HG03196 (cell line): ENCODE measurements at regions not wholly inside any gene's neighbourhood (a gene's known extent, or its start where the extent isn't known, plus 50 kb on each side); places are given as distances from the start of the nearest gene placed in this dataset.
"Not testable (repeated sequence)": the region's sequence is repeated elsewhere in the genome, so short reads cannot be mapped to it uniquely, and the experiment has no call there.

Source experiments
- ATAC-seq: cut with Tn5 transposase; IDR thresholded peaks from one replicate; pipeline ENCODE4 v1.9.1; 2021; ENCODE audit not compliant: unreplicated experiment

- ATAC-seq: no peak
Observed at GRCh38 chr9:78896479-78896878, 599.6 kb downstream of the PSAT1 start.

- no peak for ATAC-seq
Observed at GRCh38 chr9:78898234-78898633, 601.3 kb downstream of the PSAT1 start.

- ATAC-seq: no peak
Observed at GRCh38 chr9:78899006-78899405, 602.1 kb downstream of the PSAT1 start.

- no peak for ATAC-seq
Observed at GRCh38 chr9:78900500-78900899, 603.6 kb downstream of the PSAT1 start.

- no peak for ATAC-seq
Observed at GRCh38 chr9:78902051-78902450, 605.1 kb downstream of the PSAT1 start.

- ATAC-seq: no peak
Observed at GRCh38 chr9:78903581-78903980, 606.7 kb downstream of the PSAT1 start.

GRCh38 chr9:78904686-78905085 lies 607.8 kb downstream of the PSAT1 start:
- no peak for ATAC-seq

GRCh38 chr9:78905387-78905786 lies 608.5 kb downstream of the PSAT1 start:
- ATAC-seq: no peak

GRCh38 chr9:78905986-78906755 lies 609.2 kb downstream of the PSAT1 start:
- ATAC-seq: no peak

GRCh38 chr9:78909566-78909965 lies 612.6 kb downstream of the PSAT1 start:
- ATAC-seq: no peak

GRCh38 chr9:78916884-78917283 lies 620.0 kb downstream of the PSAT1 start:
- ATAC-seq: not testable (repeated sequence)

GRCh38 chr9:78918976-78919375 lies 622.1 kb downstream of the PSAT1 start:
- no peak for ATAC-seq

- no peak for ATAC-seq
Observed at GRCh38 chr9:78919701-78920100, 622.8 kb downstream of the PSAT1 start.

- no peak for ATAC-seq
Observed at GRCh38 chr9:78921341-78921740, 624.4 kb downstream of the PSAT1 start.

- ATAC-seq: no peak
Observed at GRCh38 chr9:78923966-78924659, 627.2 kb downstream of the PSAT1 start.

GRCh38 chr9:78927099-78927940 lies 630.4 kb downstream of the PSAT1 start:
- no peak for ATAC-seq

GRCh38 chr9:78928625-78929405 lies 631.9 kb downstream of the PSAT1 start:
- ATAC-seq: no peak

GRCh38 chr9:78930281-78930680 lies 633.4 kb downstream of the PSAT1 start:
- no peak for ATAC-seq

- no peak for ATAC-seq
Observed at GRCh38 chr9:78932849-78933627, 636.1 kb downstream of the PSAT1 start.

- no peak for ATAC-seq
Observed at GRCh38 chr9:78934880-78935279, 636.9 kb upstream of the TLE4 start.
